SK-N-SH (cell line): ENCODE measurements at regions not wholly inside any gene's neighbourhood (a gene's known extent, or its start where the extent isn't known, plus 50 kb on each side); places are given as distances from the start of the nearest gene placed in this dataset.

Experiments
- CTCF ChIA-PET: fragments of 300-600, 350-600 bp; formaldehyde crosslinking; extraction: SDS; loops from one replicate; lab custom pipeline; 2021; lab: Yijun Ruan, JAX
- POLR2A ChIA-PET: fragments of 350-600 bp; sonication (Branson Sonifier 250); formaldehyde crosslinking; extraction: SDS; loops from one replicate; lab custom pipeline; 2020; ENCODE audit warnings: antibody characterized with exemption, inconsistent platforms; lab: Yijun Ruan, JAX
- DNase-seq: peaks from one replicate; pipeline ENCODE4 v3.0.0; 2012
- H2AFZ ChIP-seq: fragments of 200-600 bp; sonication (generic); 2 replicates; pipeline ENCODE4 v1.8.1; 2016; ENCODE audit warnings: antibody characterized with exemption, mild to moderate bottlenecking, low read depth
- H3F3A ChIP-seq: fragments of 200-600 bp; sonication (generic); replicated peaks from 2 replicates; pipeline ENCODE3; 2016; ENCODE audit warnings: antibody characterized with exemption, mild to moderate bottlenecking; ENCODE audit not compliant: insufficient read depth
- H3K27ac ChIP-seq, 2 experiments: fragments of 200-500 bp in 1 of 2; fragments of 200-600 bp in 1 of 2; sonication (Bioruptor generic) in 1 of 2; sonication (generic), shearing (Covaris generic) in 1 of 2; 2 replicates each; pipeline versions ENCODE4 v1.5.1 to v1.6.1; 2014 to 2016; ENCODE audit warnings: low read depth in 2 of 2, inconsistent platforms in 1 of 2, low read length in 1 of 2, mild to moderate bottlenecking in 1 of 2, mixed read lengths in 1 of 2
- H3K27me3 ChIP-seq: fragments of 200-600 bp; sonication (generic), shearing (Covaris generic); 2 replicates; pipeline ENCODE4 v1.6.1; 2016; ENCODE audit warnings: mixed run types; ENCODE audit not compliant: insufficient read depth
- H3K36me3 ChIP-seq, 2 experiments: fragments of 200-500 bp in 1 of 2; fragments of 200-600 bp in 1 of 2; sonication (Bioruptor generic) in 1 of 2; sonication (generic) in 1 of 2; replicated peaks in 1 of 2; 2 replicates each; pipeline versions ENCODE3 to v1.5.1; 2014 to 2016; ENCODE audit warnings: low read length in 1 of 2, mild to moderate bottlenecking in 1 of 2; ENCODE audit not compliant: insufficient read depth in 2 of 2, control insufficient read depth in 1 of 2
- H3K4me1 ChIP-seq, 2 experiments: fragments of 200-500 bp in 1 of 2; fragments of 200-600 bp in 1 of 2; sonication (Bioruptor generic) in 1 of 2; sonication (generic), shearing (Covaris generic) in 1 of 2; 2 replicates each; pipeline versions ENCODE4 v1.5.1 to v1.6.1; 2014 to 2016; ENCODE audit warnings: low read depth in 1 of 2, low read length in 1 of 2, mixed run types in 1 of 2; ENCODE audit not compliant: insufficient read depth in 2 of 2, control insufficient read depth in 1 of 2
- H3K4me2 ChIP-seq: fragments of 200-600 bp; sonication (generic), shearing (Covaris generic); 2 replicates; pipeline ENCODE4 v1.6.1; 2017; ENCODE audit warnings: mixed run types
- H3K4me3 ChIP-seq, 2 experiments: fragments of 200-500 bp in 1 of 2; fragments of 200-600 bp in 1 of 2; sonication (Bioruptor generic) in 1 of 2; sonication (generic), shearing (Covaris generic) in 1 of 2; 2 replicates each; pipeline versions ENCODE4 v1.5.1 to v1.8.1; 2014 to 2016; ENCODE audit warnings: low read depth in 2 of 2, inconsistent platforms in 1 of 2, low read length in 1 of 2, mild to moderate bottlenecking in 1 of 2, mixed read lengths in 1 of 2, moderate library complexity in 1 of 2
- H3K79me2 ChIP-seq: fragments of 200-600 bp; sonication (generic); 2 replicates; pipeline ENCODE4 v1.8.1; 2017; ENCODE audit warnings: mild to moderate bottlenecking; ENCODE audit not compliant: insufficient read depth
- H3K9ac ChIP-seq: fragments of 200-600 bp; sonication (generic); 2 replicates; pipeline ENCODE4 v1.6.1; 2017; ENCODE audit warnings: mixed run types
- H3K9me2 ChIP-seq: fragments of 200-600 bp; sonication (generic); 2 replicates; pipeline ENCODE4 v1.6.1; 2017; ENCODE audit warnings: mixed run types
- H3K9me3 ChIP-seq: fragments of 200-600 bp; sonication (generic); 2 replicates; pipeline ENCODE4 v1.6.1; 2017; ENCODE audit warnings: mixed run types, mild to moderate bottlenecking, moderate library complexity
- H4K20me1 ChIP-seq: fragments of 200-600 bp; sonication (generic); 2 replicates; pipeline ENCODE4 v1.6.1; 2017; ENCODE audit warnings: mild to moderate bottlenecking, mixed run types; ENCODE audit not compliant: insufficient read depth
- ELF1 ChIP-seq: IDR thresholded peaks from 2 replicates; pipeline ENCODE4 v1.4.0; 2012
- EP300 ChIP-seq, 2 experiments: IDR thresholded peaks; 2 replicates each; pipeline versions ENCODE4 v1.4.0 to v1.6.1; 2012; ENCODE audit warnings: borderline replicate concordance in 1 of 2, low read depth in 1 of 2, low read length in 1 of 2
- FOSL2 ChIP-seq: IDR thresholded peaks from 2 replicates; pipeline ENCODE4 v1.4.0; 2012; ENCODE audit warnings: low read depth, mild to moderate bottlenecking, moderate library complexity, borderline replicate concordance
- FOXM1 ChIP-seq: IDR thresholded peaks from 2 replicates; pipeline ENCODE4 v1.4.0; 2012; ENCODE audit warnings: low read depth, mild to moderate bottlenecking
- GATA2 ChIP-seq: sonication (generic); formaldehyde crosslinking; IDR thresholded peaks from 2 replicates; pipeline ENCODE4 v1.5.0; 2020; ENCODE audit warnings: mild to moderate bottlenecking, missing genetic modification reagents
- NFIC ChIP-seq: IDR thresholded peaks from 2 replicates; pipeline ENCODE4 v1.4.0; 2012; ENCODE audit warnings: borderline replicate concordance
- RCOR1 ChIP-seq: fragments of 150-350 bp; IDR thresholded peaks from 2 replicates; pipeline ENCODE4 v1.6.1; 2017; ENCODE audit warnings: antibody characterized with exemption, low read length
- REST ChIP-seq: IDR thresholded peaks from 2 replicates; pipeline ENCODE4 v1.6.1; 2012; ENCODE audit warnings: mild to moderate bottlenecking, low read depth, low read length, moderate library complexity
- RFX5 ChIP-seq: IDR thresholded peaks from 2 replicates; pipeline ENCODE4 v1.6.1; 2012; ENCODE audit warnings: mild to moderate bottlenecking, improper control_type of control experiment, low read length
- RXRA ChIP-seq: IDR thresholded peaks from 2 replicates; pipeline ENCODE4 v1.4.0; 2012; ENCODE audit warnings: low read depth, mild to moderate bottlenecking, borderline replicate concordance
- SMC3 ChIP-seq: IDR thresholded peaks from 2 replicates; pipeline ENCODE4 v1.6.1; 2012; ENCODE audit warnings: low read depth, low read length, improper control_type of control experiment
- TAF1 ChIP-seq: IDR thresholded peaks from 2 replicates; pipeline ENCODE4 v1.6.1; 2012; ENCODE audit warnings: low read depth, mild to moderate bottlenecking, low read length, moderate library complexity, borderline replicate concordance
- TCF12 ChIP-seq: IDR thresholded peaks from 2 replicates; pipeline ENCODE4 v1.4.0; 2012
- USF1 ChIP-seq: IDR thresholded peaks from 2 replicates; pipeline ENCODE4 v1.4.0; 2012; ENCODE audit warnings: low read depth, borderline replicate concordance
- USF2 ChIP-seq: fragments of 150-350 bp; IDR thresholded peaks from 2 replicates; pipeline ENCODE4 v1.6.1; 2017; ENCODE audit warnings: antibody characterized with exemption, low read length, low read depth, borderline replicate concordance
- WGBS: methylation state at CpG from one replicate; pipeline ENCODE4 v1.1.6; 2017; ENCODE audit warnings: low lambda C conversion rate; 5-methylcytosine and 5-hydroxymethylcytosine counted together

- TF ChIP-seq RCOR1 (no peak), FOXM1 (no peak), NFIC (peak; percentile 21; the same call in 1 of the 2 replicates), ELF1 (no peak), FOSL2 (peak; percentile 68; the same call in 1 of the 2 replicates)
Measured at GRCh38 chr2:18719978-18720775, 130.8 kb upstream of the NT5C1B start (continued).

GRCh38 chr2:18708203-18708715 is 118.9 kb upstream of the NT5C1B start:
- ChIA-PET CTCF (interaction anchor here (1.5 to 1.9 kb wide), 2 partner anchors 187 to 188 kb away, joined by 3 to 8 read pairs; no protein-coding TSS in a partner anchor), POLR2A (no interaction called here)
- WGBS: 3% methylated on average over 1 of the region's 1 CpG
- Histone ChIP-seq H3K4me3 (no peak overlapping the region), H3K79me2 (no peaks in the 10 kb centered on the region), H3K4me1 (no peaks in the 10 kb centered on the region; a peak in 1 of 4 replicates), H3K27ac (no peak overlapping the region; a peak in 1 of 4 replicates), H3K9me2 (no peaks in the 10 kb centered on the region), H2AFZ (no peak overlapping the region), H3K27me3 (no peaks in the 10 kb centered on the region), H3K4me2 (no peak overlapping the region), H4K20me1 (no peaks in the 10 kb centered on the region), H3F3A (peaks cover 13% of the 10 kb centered on the region), H3K36me3 (peaks cover 3% of the 10 kb centered on the region in 2 experiments), H3K9ac (no peak overlapping the region), H3K9me3 (peaks cover 8% of the 10 kb centered on the region; the same call in 1 of the 2 replicates)
- TF ChIP-seq EP300 (IDR thresholded peaks at IDR 0.05; ENCODE audit: borderline replicate concordance in 1 of 2, low read depth in 1 of 2, low read length in 1 of 2) (no peak), TCF12 (0 out of 2 replicates have a peak, but pooled peaks have one; percentile 12), GATA2 (CRISPR knock-in tag) (0 out of 2 replicates have a peak, but pooled peaks have one; percentile 22), RFX5 (no peak)
- no peak for DNase-seq

- 78% methylated on average over 2 of the region's 2 CpGs for WGBS
- POLR2A ChIA-PET: no interaction called here
- no peak overlapping the region for H3K9ac ChIP-seq
- TF ChIP-seq REST (no peak), SMC3 (no peak), EP300 (IDR thresholded peaks at IDR 0.05; ENCODE audit: borderline replicate concordance in 1 of 2, low read depth in 1 of 2, low read length in 1 of 2) (no peak), RXRA (no peak), GATA2 (CRISPR knock-in tag) (no peak), USF1 (no peak), USF2 (no peak), TAF1 (no peak), ELF1 (no peak)
- no peaks in the 10 kb centered on the region for H4K20me1 ChIP-seq
- peaks cover 0 to 6% of the 10 kb centered on the region in 2 experiments; a peak in 2 of 4 replicates for H3K4me1 ChIP-seq
- H3K4me3 ChIP-seq: no peak overlapping the region
- no peak for DNase-seq
- H3K27ac ChIP-seq: no peak overlapping the region
- peaks cover 0 to 3% of the 10 kb centered on the region in 2 experiments for H3K36me3 ChIP-seq
- CTCF ChIA-PET: interaction anchor here (0.6 kb wide), 1 partner anchor 16 kb away, joined by 3 read pairs; no protein-coding TSS in a partner anchor
- H3K27me3 ChIP-seq: no peaks in the 10 kb centered on the region
- no peaks in the 10 kb centered on the region for H3K79me2 ChIP-seq
- no peak overlapping the region for H3K4me2 ChIP-seq
- no peaks in the 10 kb centered on the region for H3K9me2 ChIP-seq
- no peaks in the 10 kb centered on the region for H3K9me3 ChIP-seq
- peaks cover 33% of the 10 kb centered on the region for H3F3A ChIP-seq
- no peak overlapping the region for H2AFZ ChIP-seq
Measured at GRCh38 chr2:18706001-18706400, 116.6 kb upstream of the NT5C1B start.
